A549 (cell line): ENCODE measurements at regions not wholly inside any gene's neighbourhood (a gene's known extent, or its start where the extent isn't known, plus 50 kb on each side); places are given as distances from the start of the nearest gene placed in this dataset.
"Not testable (repeated sequence)": the region's sequence is repeated elsewhere in the genome, so short reads cannot be mapped to it uniquely, and the experiment has no call there.

ENCODE experiments used
- ATAC-seq, 2 experiments: fragments of 200-7000 bp in 1 of 2; fragments of >200 bp in 1 of 2; cut with Nextera tagmentation in 1 of 2; cut with Tn5 transposase in 1 of 2; 3 replicates each; pipeline versions ENCODE4 v1.8.0 to v1.9.1; 2018 to 2020; ENCODE audit warnings: mild to moderate bottlenecking in 1 of 2, moderate library complexity in 1 of 2
- CTCF ChIA-PET: fragments of 300-600 bp; sonication (Branson Sonifier 250); formaldehyde crosslinking; extraction: SDS; loops from one replicate; lab custom pipeline; 2021; ENCODE audit warnings: antibody characterized with exemption, inconsistent platforms; lab: Yijun Ruan, JAX
- POLR2A ChIA-PET: fragments of 350-600 bp; formaldehyde crosslinking; extraction: SDS; loops from one replicate; lab custom pipeline; 2021; ENCODE audit warnings: antibody characterized with exemption, inconsistent platforms; lab: Yijun Ruan, JAX
- DNase-seq, 2 experiments: peaks; one replicate each; pipeline versions ENCODE4 v3.0.0 to v3.0.0-alpha.2; 2011 to 2016; ENCODE audit warnings: low read depth in 1 of 2, low spot score in 1 of 2
- FAIRE-seq: peaks from 2 replicates; lab custom pipeline; 2011; peaks lifted over from hg19 to GRCh38; lab: Jason Lieb, UNC
- H3K27ac ChIP-seq, 2 experiments: fragments of >200 bp; sonication (Bioruptor Twin); formaldehyde crosslinking; 3 replicates each; pipeline ENCODE4 v1.5.1; 2016 to 2017
- H3K4me1 ChIP-seq: fragments of >200 bp; sonication (Bioruptor Twin); formaldehyde crosslinking; 3 replicates; pipeline ENCODE4 v1.6.1; 2016
- H3K4me2 ChIP-seq: fragments of >200 bp; sonication (Bioruptor Twin); formaldehyde crosslinking; 3 replicates; pipeline ENCODE4 v1.6.1; 2016
- H3K4me3 ChIP-seq: fragments of >200 bp; sonication (Bioruptor Twin); formaldehyde crosslinking; 3 replicates; pipeline ENCODE4 v1.5.1; 2016
- H3K9me3 ChIP-seq: fragments of >200 bp; sonication (Bioruptor Twin); formaldehyde crosslinking; 3 replicates; pipeline ENCODE4 v1.6.1; 2016
- BCL3 ChIP-seq: fragments of >200 bp; sonication (Bioruptor Twin); formaldehyde crosslinking; IDR thresholded peaks from 3 replicates; pipeline ENCODE4 v1.6.1; 2016
- BHLHE40 ChIP-seq: IDR thresholded peaks from 2 replicates; pipeline ENCODE4 v1.6.1; 2012; ENCODE audit warnings: low read depth, low read length, inconsistent platforms
- CBX2 ChIP-seq: fragments of 200-600 bp; sonication (generic); IDR thresholded peaks from 2 replicates; pipeline ENCODE4 v1.6.1; 2016; ENCODE audit warnings: low read depth, mild to moderate bottlenecking, borderline replicate concordance
- CBX8 ChIP-seq: fragments of 200-600 bp; sonication (generic); IDR thresholded peaks from 2 replicates; pipeline ENCODE4 v1.6.1; 2016
- CHD2 ChIP-seq: fragments of 150-350 bp; IDR thresholded peaks from 2 replicates; pipeline ENCODE4 v1.6.1; 2014; ENCODE audit warnings: low read length; ENCODE audit not compliant: partially characterized antibody
- E2F6 ChIP-seq: IDR thresholded peaks from 2 replicates; pipeline ENCODE4 v1.6.1; 2012; ENCODE audit warnings: low read depth, borderline replicate concordance
- EHMT2 ChIP-seq: fragments of 200-600 bp; sonication (generic); IDR thresholded peaks from 2 replicates; pipeline ENCODE4 v1.6.1; 2016; ENCODE audit warnings: antibody characterized with exemption, low read depth, mild to moderate bottlenecking, moderate library complexity
- FOXS1 ChIP-seq: fragments of 250-450 bp; sonication (Bioruptor Pico); IDR thresholded peaks from 2 replicates; pipeline ENCODE4 v1.5.0; 2020; ENCODE audit warnings: mild to moderate bottlenecking, moderate library complexity
- GATA3 ChIP-seq: IDR thresholded peaks from 2 replicates; pipeline ENCODE4 v1.6.1; 2012; ENCODE audit warnings: borderline replicate concordance
- HES2 ChIP-seq: fragments of >200 bp; sonication (Bioruptor Twin); formaldehyde crosslinking; IDR thresholded peaks from 2 replicates; pipeline ENCODE4 v1.6.1; 2016
- HEYL ChIP-seq: fragments of 250-450 bp; sonication (Bioruptor Pico); IDR thresholded peaks from 2 replicates; pipeline ENCODE4 v1.8.0; 2021; ENCODE audit warnings: mild to moderate bottlenecking, moderate library complexity
- JUNB ChIP-seq: fragments of >200 bp; sonication (Bioruptor Twin); formaldehyde crosslinking; IDR thresholded peaks from 2 replicates; pipeline ENCODE4 v1.6.1; 2016
- MAFK ChIP-seq: fragments of 450-650 bp; IDR thresholded peaks from 2 replicates; pipeline ENCODE4 v1.6.1; 2014; ENCODE audit not compliant: partially characterized antibody
- MYC ChIP-seq: IDR thresholded peaks from 2 replicates; pipeline ENCODE4 v1.6.1; 2012; ENCODE audit warnings: mild to moderate bottlenecking, inconsistent platforms, low read length, improper control_type of control experiment, borderline replicate concordance
- NPAS2 ChIP-seq: fragments of 250-450 bp; sonication (Bioruptor Pico); IDR thresholded peaks from 2 replicates; pipeline ENCODE4 v1.8.0; 2022; ENCODE audit warnings: mild to moderate bottlenecking, moderate library complexity, borderline replicate concordance
- POLR2A ChIP-seq: IDR thresholded peaks from 2 replicates; pipeline ENCODE4 v1.6.1; 2012; ENCODE audit warnings: mild to moderate bottlenecking, low read length
- RCOR1 ChIP-seq: fragments of 150-350 bp; IDR thresholded peaks from 2 replicates; pipeline ENCODE4 v1.6.1; 2014; ENCODE audit warnings: antibody characterized with exemption, low read length, low read depth
- SMC3 ChIP-seq: fragments of >200 bp; sonication (Bioruptor Twin); formaldehyde crosslinking; IDR thresholded peaks from 3 replicates; pipeline ENCODE4 v1.6.1; 2018; ENCODE audit warnings: inconsistent platforms
- ZNF302 ChIP-seq: fragments of 250-450 bp; sonication (Bioruptor Pico); IDR thresholded peaks from 2 replicates; pipeline ENCODE4 v1.9.0; 2021; ENCODE audit warnings: inconsistent platforms, mild to moderate bottlenecking, moderate library complexity
- ZSCAN20 ChIP-seq: fragments of 250-450 bp; sonication (Bioruptor Pico); IDR thresholded peaks from 2 replicates; pipeline ENCODE4 v1.8.0; 2022; ENCODE audit warnings: mild to moderate bottlenecking, moderate library complexity
- WGBS: methylation state at CpG from one replicate; pipeline ENCODE4 v1.1.6; 2017; ENCODE audit errors: missing lambda C conversion rate; 5-methylcytosine and 5-hydroxymethylcytosine counted together
- TF ChIP-seq, protein P1 (sequence below): fragments of 450-650 bp; IDR thresholded peaks from 2 replicates; pipeline ENCODE4 v1.6.1; 2014; ENCODE audit warnings: antibody characterized with exemption
- TF ChIP-seq, protein P2 (sequence below): fragments of >200 bp; sonication (Bioruptor Twin); formaldehyde crosslinking; IDR thresholded peaks from 3 replicates; pipeline ENCODE4 v1.5.1; 2016

- no peak for TF ChIP-seq BCL3
- no peak for TF ChIP-seq FOXS1 (CRISPR knock-in tag)
- TF ChIP-seq GATA3 = no peak
- TF ChIP-seq, all 56 proteins: peak for 0
Measured at GRCh38 chr16:5205361-5206040, 107.9 kb upstream of the EEF2KMT start (continued).

- DNase-seq, H3K4me3 ChIP-seq, H3K4me2 ChIP-seq, H3K9me3 ChIP-seq, H3K27ac ChIP-seq, H3K4me1 ChIP-seq, CTCF ChIA-PET, POLR2A ChIA-PET, FAIRE-seq, ATAC-seq: not testable (repeated sequence)
- 38% methylated on average over 5 of the region's 14 CpGs for WGBS
Measured at GRCh38 chr16:5203675-5204074, 106.1 kb upstream of the EEF2KMT start.

- no peak for FAIRE-seq
- no peaks in the 10 kb centered on the region for H3K9me3 ChIP-seq
Measured at GRCh38 chr16:5200123-5200522, 102.5 kb upstream of the EEF2KMT start.

More at GRCh38 chr16:5200123-5200522, 102.5 kb upstream of the EEF2KMT start:
- ChIA-PET POLR2A (no interaction called here), CTCF (no interaction called here)
- Histone ChIP-seq H3K4me3 (no peak overlapping the region), H3K4me1 (no peaks in the 10 kb centered on the region), H3K4me2 (no peak overlapping the region), H3K27ac (no peak overlapping the region)
- TF ChIP-seq MAFK (no peak), NPAS2 (CRISPR knock-in tag) (no peak), ZSCAN20 (no peak), RCOR1 (no peak), MYC (no peak), JUNB (no peak), ZNF302 (CRISPR knock-in tag) (no peak), POLR2A (no peak), HES2 (no peak), E2F6 (no peak), SMC3 (no peak), CBX2 (no peak), CHD2 (no peak), CBX8 (no peak), EHMT2 (no peak), FOXS1 (CRISPR knock-in tag) (no peak), BHLHE40 (no peak), HEYL (CRISPR knock-in tag) (no peak)
- TF ChIP-seq, protein P1, sequence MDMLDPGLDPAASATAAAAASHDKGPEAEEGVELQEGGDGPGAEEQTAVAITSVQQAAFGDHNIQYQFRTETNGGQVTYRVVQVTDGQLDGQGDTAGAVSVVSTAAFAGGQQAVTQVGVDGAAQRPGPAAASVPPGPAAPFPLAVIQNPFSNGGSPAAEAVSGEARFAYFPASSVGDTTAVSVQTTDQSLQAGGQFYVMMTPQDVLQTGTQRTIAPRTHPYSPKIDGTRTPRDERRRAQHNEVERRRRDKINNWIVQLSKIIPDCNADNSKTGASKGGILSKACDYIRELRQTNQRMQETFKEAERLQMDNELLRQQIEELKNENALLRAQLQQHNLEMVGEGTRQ = no peak
- TF ChIP-seq, protein P2, sequence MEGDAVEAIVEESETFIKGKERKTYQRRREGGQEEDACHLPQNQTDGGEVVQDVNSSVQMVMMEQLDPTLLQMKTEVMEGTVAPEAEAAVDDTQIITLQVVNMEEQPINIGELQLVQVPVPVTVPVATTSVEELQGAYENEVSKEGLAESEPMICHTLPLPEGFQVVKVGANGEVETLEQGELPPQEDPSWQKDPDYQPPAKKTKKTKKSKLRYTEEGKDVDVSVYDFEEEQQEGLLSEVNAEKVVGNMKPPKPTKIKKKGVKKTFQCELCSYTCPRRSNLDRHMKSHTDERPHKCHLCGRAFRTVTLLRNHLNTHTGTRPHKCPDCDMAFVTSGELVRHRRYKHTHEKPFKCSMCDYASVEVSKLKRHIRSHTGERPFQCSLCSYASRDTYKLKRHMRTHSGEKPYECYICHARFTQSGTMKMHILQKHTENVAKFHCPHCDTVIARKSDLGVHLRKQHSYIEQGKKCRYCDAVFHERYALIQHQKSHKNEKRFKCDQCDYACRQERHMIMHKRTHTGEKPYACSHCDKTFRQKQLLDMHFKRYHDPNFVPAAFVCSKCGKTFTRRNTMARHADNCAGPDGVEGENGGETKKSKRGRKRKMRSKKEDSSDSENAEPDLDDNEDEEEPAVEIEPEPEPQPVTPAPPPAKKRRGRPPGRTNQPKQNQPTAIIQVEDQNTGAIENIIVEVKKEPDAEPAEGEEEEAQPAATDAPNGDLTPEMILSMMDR = no peak
- ATAC-seq (peak; percentile 33 to 76; a peak in 4 of 6 replicates), DNase-seq (no peak)
